Thymus (tissue), 11 donors: ENCODE measurements at regions not wholly inside any gene's neighbourhood (a gene's known extent, or its start where the extent isn't known, plus 50 kb on each side); places are given as distances from the start of the nearest gene placed in this dataset.
A peak's percentile ranks its signal among the peaks of the same experiment; 100 is the strongest.

ENCODE experiments used
- DNase-seq, 9 donors: peaks; one replicate each; pipeline ENCODE4 v3.0.0-alpha.2; 2013; ENCODE audit warnings: low spot score in 9 of 9, low read depth in 6 of 9, missing footprints in 1 of 9
- H3K27ac ChIP-seq, 2 donors: one replicate each; pipeline ENCODE4 v1.5.1; 2013; ENCODE audit warnings: control low read depth in 1 of 2, low read depth in 1 of 2, low read length in 1 of 2, mild to moderate bottlenecking in 1 of 2, moderate library complexity in 1 of 2
- H3K27me3 ChIP-seq, 2 donors: one replicate each; pipeline ENCODE4 v1.5.1; 2013; ENCODE audit warnings: low read length in 1 of 2; ENCODE audit not compliant: control insufficient read depth in 2 of 2, insufficient read depth in 1 of 2
- H3K36me3 ChIP-seq, 2 donors: one replicate each; pipeline ENCODE4 v1.5.1; 2013; ENCODE audit warnings: low read length in 1 of 2, mild to moderate bottlenecking in 1 of 2, moderate library complexity in 1 of 2; ENCODE audit not compliant: control insufficient read depth in 2 of 2, insufficient read depth in 2 of 2
- H3K4me1 ChIP-seq, 2 donors: one replicate each; pipeline ENCODE4 v1.5.1; 2013; ENCODE audit warnings: low read length in 2 of 2; ENCODE audit not compliant: control insufficient read depth in 2 of 2, insufficient read depth in 2 of 2
- H3K4me3 ChIP-seq, 2 donors: one replicate each; pipeline ENCODE4 v1.5.1; 2013; ENCODE audit warnings: low read length in 2 of 2, control low read depth in 1 of 2, mild to moderate bottlenecking in 1 of 2
- H3K9me3 ChIP-seq, 2 donors: one replicate each; pipeline ENCODE4 v1.5.1; 2013; ENCODE audit warnings: low read length in 1 of 2, mild to moderate bottlenecking in 1 of 2; ENCODE audit not compliant: control insufficient read depth in 2 of 2, insufficient read depth in 1 of 2
- WGBS: extraction: QIAGEN DNeasy Blood & Tissue Kit; methylation state at CpG from one replicate; pipeline ENCODE4 v1.1.7; 2013; 5-methylcytosine and 5-hydroxymethylcytosine counted together
- donor health status: healthy.

DNA sequence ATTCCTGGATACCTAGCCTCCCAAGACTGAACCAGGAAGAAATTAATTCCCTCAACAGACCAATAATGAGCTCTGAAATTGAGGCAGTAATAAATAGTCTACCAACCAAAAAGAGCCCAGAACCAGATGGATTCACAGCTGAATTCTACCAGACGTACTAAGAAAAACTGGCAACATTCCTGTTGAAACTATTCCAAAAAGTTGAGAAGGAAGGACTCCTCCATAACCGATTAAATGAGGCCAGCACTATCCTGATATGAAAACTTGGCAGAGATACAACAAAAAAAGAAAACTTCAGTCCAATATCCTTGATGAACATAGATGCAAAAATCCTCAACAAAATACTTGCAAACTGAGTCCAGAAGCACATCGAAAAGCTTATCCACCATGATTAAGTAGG is 392.5 kb upstream of the GRAMD2B start:
- WGBS: 90% methylated on average over 3 of the region's 3 CpGs

DNA sequence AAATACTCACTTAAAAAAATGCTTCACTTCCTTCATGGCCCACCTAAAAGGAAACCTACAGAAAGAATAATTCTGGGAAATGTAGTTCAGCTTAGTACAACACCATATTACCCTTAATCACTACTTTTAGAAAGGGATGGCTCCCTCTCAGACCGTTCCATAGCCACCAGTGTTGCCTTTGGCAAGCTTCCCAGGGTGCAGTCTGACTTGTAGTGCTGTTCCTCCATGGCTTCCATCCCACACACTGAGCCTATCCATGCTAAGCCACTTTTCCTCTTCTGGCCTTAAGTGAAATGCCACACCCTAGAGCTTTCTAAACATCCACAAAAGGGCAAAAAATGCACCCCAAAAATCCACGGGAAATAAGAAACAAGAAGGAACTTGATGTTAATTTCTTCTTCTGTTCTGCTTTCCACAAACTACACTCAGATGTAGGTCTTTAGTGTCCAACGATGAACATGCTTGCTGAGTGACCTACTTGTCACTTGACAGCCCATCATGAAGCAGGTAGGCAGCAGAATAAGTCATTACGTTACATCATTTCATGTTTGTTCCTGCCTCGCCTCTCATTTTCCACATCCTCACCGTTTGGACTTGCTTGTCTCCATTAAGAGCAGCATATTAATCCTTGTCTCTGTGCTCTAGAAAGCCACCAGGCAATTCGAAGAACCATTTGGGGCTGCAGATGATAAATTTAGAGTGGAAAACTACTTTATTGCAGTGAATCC is 391.1 kb upstream of the GRAMD2B start:
- H3K36me3 ChIP-seq: no peaks in the 10 kb centered on the region
- 88% methylated on average over 7 of the region's 7 CpGs for WGBS
- H3K4me3 ChIP-seq: no peak overlapping the region
- peaks cover 0 to 9% of the 10 kb centered on the region in 2 donors for H3K9me3 ChIP-seq
- no peaks in the 10 kb centered on the region for H3K27me3 ChIP-seq
- H3K4me1 ChIP-seq: no peaks in the 10 kb centered on the region
- H3K27ac ChIP-seq: no peak overlapping the region
- DNase-seq: no peak

More for the DNA sequence above, 392.5 kb upstream of the GRAMD2B start:
- no peaks in the 10 kb centered on the region for H3K36me3 ChIP-seq
- no peak for DNase-seq
- H3K9me3 ChIP-seq: peaks cover 0 to 10% of the 10 kb centered on the region in 2 donors
- H3K27ac ChIP-seq: no peak overlapping the region
- H3K4me1 ChIP-seq: no peaks in the 10 kb centered on the region
- no peak overlapping the region for H3K4me3 ChIP-seq
- no peaks in the 10 kb centered on the region for H3K27me3 ChIP-seq

GRCh38 chr5:126043688-126044087 is 379.5 kb upstream of the GRAMD2B start:
- Histone ChIP-seq H3K4me1 (no peaks in the 10 kb centered on the region), H3K9me3 (no peaks in the 10 kb centered on the region), H3K27ac (no peak overlapping the region), H3K4me3 (no peak overlapping the region), H3K36me3 (no peaks in the 10 kb centered on the region), H3K27me3 (no peaks in the 10 kb centered on the region)
- DNase-seq: peak in 1 of 9 donors; percentile 10
- WGBS: 92% methylated on average over 5 of the region's 5 CpGs

DNA sequence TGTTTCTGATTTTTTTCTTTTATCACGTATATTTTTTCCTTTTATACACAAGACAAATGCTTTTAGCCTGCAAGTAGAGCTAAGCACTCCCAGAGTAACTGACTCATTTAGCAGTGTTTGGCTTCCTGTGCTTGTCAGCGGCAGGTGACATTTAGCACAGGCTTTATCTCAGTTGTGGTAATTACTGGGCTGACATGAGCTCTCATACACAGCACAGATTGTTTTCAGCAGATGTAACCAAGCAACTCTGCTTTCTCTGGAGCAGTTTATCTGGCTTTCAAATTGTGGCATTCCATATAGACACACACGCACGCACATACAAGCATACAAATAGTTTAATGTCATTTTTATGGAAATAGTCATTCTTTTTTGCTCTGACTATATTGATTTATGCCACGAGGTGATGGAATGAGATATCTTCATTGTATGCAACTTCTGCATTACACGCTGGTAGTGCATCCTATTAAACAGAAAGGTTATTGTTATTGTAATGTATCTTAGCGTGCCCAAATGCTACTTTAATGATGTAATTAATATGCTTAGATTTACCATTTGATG is 379.0 kb upstream of the GRAMD2B start:
- Histone ChIP-seq H3K4me1 (no peaks in the 10 kb centered on the region), H3K4me3 (no peak overlapping the region), H3K27ac (no peak overlapping the region), H3K27me3 (no peaks in the 10 kb centered on the region), H3K9me3 (no peaks in the 10 kb centered on the region), H3K36me3 (no peaks in the 10 kb centered on the region)
- 78% methylated on average over 7 of the region's 7 CpGs for WGBS
- DNase-seq: peak in 8 of 9 donors; percentile 3 to 63 (median 14)

DNA sequence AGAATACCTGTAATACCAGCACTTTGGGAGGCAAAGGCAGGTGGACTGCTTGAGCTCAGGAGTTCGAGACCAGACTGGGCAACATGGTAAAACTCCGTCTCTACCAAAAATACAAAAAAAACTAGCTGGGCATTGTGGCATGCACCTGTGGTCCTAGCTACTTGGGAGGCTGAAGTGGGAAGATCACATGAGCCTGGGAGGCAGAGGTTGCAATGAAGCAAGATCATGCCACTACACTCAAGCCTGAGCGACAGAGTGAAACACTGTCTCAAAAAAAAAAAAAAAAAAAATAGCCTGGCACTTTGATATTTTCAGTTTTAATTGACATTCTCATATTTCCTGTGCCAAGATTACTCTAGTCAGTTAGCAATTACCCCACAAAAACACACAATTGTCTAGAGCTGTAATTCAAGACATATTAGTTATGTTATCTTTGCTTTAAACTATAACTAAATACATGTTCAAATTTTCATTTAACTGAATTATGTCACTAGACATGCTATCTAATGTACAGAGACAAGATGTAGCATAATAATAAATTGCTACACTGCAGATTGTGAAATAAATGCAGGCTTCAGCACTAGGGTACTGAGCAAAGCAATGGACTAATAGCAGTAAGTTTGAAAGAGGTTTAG is 378.2 kb upstream of the GRAMD2B start:
- H3K27ac ChIP-seq: no peak overlapping the region
- H3K27me3 ChIP-seq: no peaks in the 10 kb centered on the region
- WGBS: 95% methylated on average over 3 of the region's 3 CpGs
- no peak for DNase-seq
- no peaks in the 10 kb centered on the region for H3K36me3 ChIP-seq
- H3K4me3 ChIP-seq: no peak overlapping the region
- H3K9me3 ChIP-seq: no peaks in the 10 kb centered on the region
- no peaks in the 10 kb centered on the region for H3K4me1 ChIP-seq

DNA sequence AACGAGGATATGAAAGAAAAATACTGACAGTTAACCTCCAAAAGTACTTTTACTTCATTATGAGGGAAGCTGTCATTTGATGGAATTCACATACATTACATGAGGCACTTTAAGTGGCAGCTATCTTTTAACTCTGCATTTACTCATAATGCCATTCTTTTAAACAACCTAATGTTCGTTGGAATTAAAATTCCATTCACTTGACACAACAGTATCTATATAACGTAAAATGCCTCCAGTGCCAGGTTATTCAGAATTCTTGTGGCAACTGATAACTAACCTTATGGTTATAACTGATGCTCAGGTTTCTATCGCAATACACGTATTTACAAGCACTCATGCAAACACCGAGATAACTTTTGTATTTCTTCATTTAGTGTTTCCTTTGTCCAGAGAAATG is 376.9 kb upstream of the GRAMD2B start:
- no peak for DNase-seq
- H3K27ac ChIP-seq: no peak overlapping the region
- H3K4me1 ChIP-seq: no peaks in the 10 kb centered on the region
- no peaks in the 10 kb centered on the region for H3K27me3 ChIP-seq
- 85% methylated on average over 6 of the region's 6 CpGs for WGBS
- no peak overlapping the region for H3K4me3 ChIP-seq
- no peaks in the 10 kb centered on the region for H3K36me3 ChIP-seq
- H3K9me3 ChIP-seq: no peaks in the 10 kb centered on the region

GRCh38 chr5:126046846-126047571 is 376.2 kb upstream of the GRAMD2B start:
- H3K9me3 ChIP-seq: no peaks in the 10 kb centered on the region
- no peak overlapping the region for H3K27ac ChIP-seq
- H3K4me3 ChIP-seq: no peak overlapping the region
- H3K27me3 ChIP-seq: no peaks in the 10 kb centered on the region
- H3K36me3 ChIP-seq: no peaks in the 10 kb centered on the region
- no peak for DNase-seq
- no peaks in the 10 kb centered on the region for H3K4me1 ChIP-seq

DNA sequence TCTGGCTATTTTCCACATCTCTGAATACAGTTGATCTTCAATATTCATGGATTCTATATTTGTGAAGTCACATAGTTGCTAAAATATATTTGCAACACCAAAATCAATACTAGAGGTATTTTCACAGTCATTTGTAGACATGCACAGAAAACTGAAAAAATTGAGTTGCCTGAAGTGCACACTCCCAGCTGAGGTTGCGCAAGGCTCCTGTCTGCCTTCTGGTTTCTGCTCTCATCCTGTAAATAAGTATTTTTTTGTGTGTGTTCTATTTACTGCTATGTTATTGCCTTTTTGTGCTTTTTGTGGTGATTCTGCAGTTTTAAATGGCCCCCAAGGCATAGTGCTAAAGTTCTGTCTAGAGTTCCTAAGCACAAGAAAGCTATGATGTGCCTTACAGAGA is 371.1 kb upstream of the GRAMD2B start:
- Histone ChIP-seq H3K4me1 (no peaks in the 10 kb centered on the region), H3K4me3 (no peak overlapping the region), H3K27me3 (no peaks in the 10 kb centered on the region), H3K9me3 (no peaks in the 10 kb centered on the region), H3K36me3 (no peaks in the 10 kb centered on the region), H3K27ac (no peak overlapping the region)
- 99% methylated on average over 1 of the region's 1 CpG for WGBS
- DNase-seq: no peak

DNA sequence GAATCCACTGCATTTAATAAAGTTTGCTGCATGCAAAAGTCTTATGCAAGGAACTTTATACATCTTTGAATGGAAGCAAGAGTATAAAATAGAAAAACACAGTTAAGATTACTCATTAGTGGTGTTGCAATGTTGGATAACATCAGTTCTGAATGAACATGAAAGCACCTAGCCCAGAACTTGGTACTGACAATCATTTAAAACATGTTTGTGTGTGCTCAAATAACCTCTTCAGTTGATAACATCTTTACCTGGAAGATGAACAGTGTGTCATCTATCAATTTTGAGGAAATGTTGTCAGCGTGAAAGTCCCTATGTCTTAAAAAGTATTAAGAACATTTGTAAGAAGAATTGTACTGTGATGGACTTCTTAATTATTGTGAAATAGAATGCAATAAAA is 370.4 kb upstream of the GRAMD2B start:
- no peak for DNase-seq
- WGBS: 97% methylated on average over 1 of the region's 1 CpG
- H3K4me3 ChIP-seq: no peak overlapping the region
- no peak overlapping the region for H3K27ac ChIP-seq
- no peaks in the 10 kb centered on the region for H3K4me1 ChIP-seq
- H3K9me3 ChIP-seq: no peaks in the 10 kb centered on the region
- no peaks in the 10 kb centered on the region for H3K27me3 ChIP-seq
- no peaks in the 10 kb centered on the region for H3K36me3 ChIP-seq
